ENCODE measurements at regions not wholly inside any gene's neighbourhood (a gene's known extent, or its start where the extent isn't known, plus 50 kb on each side); places are given as distances from the start of the nearest gene placed in this dataset.
A peak's percentile ranks its signal among the peaks of the same experiment; 100 is the strongest.
"Not testable (repeated sequence)": the region's sequence is repeated elsewhere in the genome, so short reads cannot be mapped to it uniquely, and the experiment has no call there.

- ATAC-seq, DNase-seq: not testable (repeated sequence)
Observed at GRCh38 chr2:156254637-156255067, 77.9 kb downstream of the NR4A2 start.

GRCh38 chr2:156253765-156254164 lies 78.8 kb downstream of the NR4A2 start:
- no peak for ATAC-seq
- no peak for DNase-seq

- DNase-seq (no peak), ATAC-seq (no peak)
Observed at GRCh38 chr2:156242874-156243273, 89.6 kb downstream of the NR4A2 start.

- ATAC-seq (no peak), DNase-seq (no peak)
Observed at GRCh38 chr2:156237558-156237957, 95.0 kb downstream of the NR4A2 start.

GRCh38 chr2:156229724-156230362 lies 102.7 kb downstream of the NR4A2 start:
- ATAC-seq (no peak), DNase-seq (no peak)

- not testable (repeated sequence) for ATAC-seq, DNase-seq
Observed at GRCh38 chr2:156223328-156223727, 109.2 kb downstream of the NR4A2 start.

- no peak for DNase-seq
- ATAC-seq: no peak
Observed at GRCh38 chr2:156221703-156222102, 110.8 kb downstream of the NR4A2 start.

- ATAC-seq (no peak), DNase-seq (no peak)
Observed at GRCh38 chr2:156219491-156220100, 112.9 kb downstream of the NR4A2 start.

GRCh38 chr2:156215656-156216055 lies 116.9 kb downstream of the NR4A2 start:
- DNase-seq: no peak

GRCh38 chr2:156211318-156211717 lies 121.2 kb downstream of the NR4A2 start:
- DNase-seq (no peak), ATAC-seq (no peak)

More at GRCh38 chr2:156215656-156216055, 116.9 kb downstream of the NR4A2 start:
- no peak for ATAC-seq

GRCh38 chr2:156206355-156206754 lies 126.2 kb downstream of the NR4A2 start:
- no peak for DNase-seq
- ATAC-seq: no peak

GRCh38 chr2:156199588-156199987 lies 132.9 kb downstream of the NR4A2 start:
- no peak for ATAC-seq
- DNase-seq: no peak

- no peak for ATAC-seq
- no peak for DNase-seq
Observed at GRCh38 chr2:156196031-156196430, 136.5 kb downstream of the NR4A2 start.

GRCh38 chr2:156192468-156192867 lies 140.1 kb downstream of the NR4A2 start:
- no peak for DNase-seq
- ATAC-seq: peak; percentile 74

- DNase-seq (no peak), ATAC-seq (no peak)
Observed at GRCh38 chr2:156191527-156191926, 141.0 kb downstream of the NR4A2 start.

- ATAC-seq (no peak), DNase-seq (no peak)
Observed at GRCh38 chr2:156190517-156190916, 142.0 kb downstream of the NR4A2 start.

- no peak for DNase-seq
- no peak for ATAC-seq
Observed at GRCh38 chr2:156189584-156189983, 142.9 kb downstream of the NR4A2 start.

GRCh38 chr2:156189143-156189542 lies 143.4 kb downstream of the NR4A2 start:
- DNase-seq (no peak), ATAC-seq (no peak)

- DNase-seq (no peak), ATAC-seq (no peak)
Observed at GRCh38 chr2:156182132-156182531, 150.4 kb downstream of the NR4A2 start.

GRCh38 chr2:156181208-156181607 lies 151.3 kb downstream of the NR4A2 start:
- DNase-seq (no peak), ATAC-seq (no peak)

- ATAC-seq (no peak), DNase-seq (no peak)
Observed at GRCh38 chr2:156177654-156178053, 154.9 kb downstream of the NR4A2 start.

- no peak for DNase-seq
- no peak for ATAC-seq
Observed at GRCh38 chr2:156175946-156176345, 156.6 kb downstream of the NR4A2 start.

- no peak for DNase-seq
Observed at GRCh38 chr2:156170929-156171328, 161.6 kb downstream of the NR4A2 start.

GRCh38 chr2:156165742-156166141 lies 166.8 kb downstream of the NR4A2 start:
- ATAC-seq (no peak), DNase-seq (no peak)

More at GRCh38 chr2:156170929-156171328, 161.6 kb downstream of the NR4A2 start:
- ATAC-seq: no peak

All from stimulated activated naive CD8-positive, alpha-beta T cell treated with anti-CD3 and anti-CD28 coated beads, Interleukin-15, Interleukin-2, amounts not matched to agents 100 U/mL and 50 U/mL, for 24 hours (primary cell).